GM12874 (cell line): ENCODE measurements at regions not wholly inside any gene's neighbourhood (a gene's known extent, or its start where the extent isn't known, plus 50 kb on each side); places are given as distances from the start of the nearest gene placed in this dataset.

Source experiments
- TF ChIP-seq, protein P1 (sequence below): IDR thresholded peaks from 2 replicates; pipeline ENCODE4 v1.5.1; 2011; ENCODE audit warnings: low read depth, mild to moderate bottlenecking, control low read depth, low read length, moderate library complexity; ENCODE audit not compliant: insufficient read depth

DNA sequence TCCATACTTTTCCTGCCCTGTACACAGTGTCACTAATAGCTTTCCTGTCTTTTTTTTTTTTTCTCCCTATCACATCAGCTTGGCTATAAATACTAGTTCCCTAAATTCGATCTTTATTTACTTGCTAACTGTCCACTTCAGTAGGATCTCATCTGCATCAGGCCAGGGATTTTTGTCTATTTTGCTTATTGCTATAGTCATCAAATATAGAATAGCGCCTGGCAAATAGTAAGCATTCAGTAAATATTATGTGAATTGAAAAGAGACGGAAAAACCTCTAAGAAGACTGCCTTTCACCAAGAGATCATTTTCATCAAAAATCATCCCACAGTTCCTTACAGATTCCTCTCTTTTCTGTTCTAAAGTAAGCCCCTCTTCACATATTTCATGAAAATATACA is 429.1 kb downstream of the FLRT2 start:
- TF ChIP-seq, protein P1, sequence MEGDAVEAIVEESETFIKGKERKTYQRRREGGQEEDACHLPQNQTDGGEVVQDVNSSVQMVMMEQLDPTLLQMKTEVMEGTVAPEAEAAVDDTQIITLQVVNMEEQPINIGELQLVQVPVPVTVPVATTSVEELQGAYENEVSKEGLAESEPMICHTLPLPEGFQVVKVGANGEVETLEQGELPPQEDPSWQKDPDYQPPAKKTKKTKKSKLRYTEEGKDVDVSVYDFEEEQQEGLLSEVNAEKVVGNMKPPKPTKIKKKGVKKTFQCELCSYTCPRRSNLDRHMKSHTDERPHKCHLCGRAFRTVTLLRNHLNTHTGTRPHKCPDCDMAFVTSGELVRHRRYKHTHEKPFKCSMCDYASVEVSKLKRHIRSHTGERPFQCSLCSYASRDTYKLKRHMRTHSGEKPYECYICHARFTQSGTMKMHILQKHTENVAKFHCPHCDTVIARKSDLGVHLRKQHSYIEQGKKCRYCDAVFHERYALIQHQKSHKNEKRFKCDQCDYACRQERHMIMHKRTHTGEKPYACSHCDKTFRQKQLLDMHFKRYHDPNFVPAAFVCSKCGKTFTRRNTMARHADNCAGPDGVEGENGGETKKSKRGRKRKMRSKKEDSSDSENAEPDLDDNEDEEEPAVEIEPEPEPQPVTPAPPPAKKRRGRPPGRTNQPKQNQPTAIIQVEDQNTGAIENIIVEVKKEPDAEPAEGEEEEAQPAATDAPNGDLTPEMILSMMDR = no peak

DNA sequence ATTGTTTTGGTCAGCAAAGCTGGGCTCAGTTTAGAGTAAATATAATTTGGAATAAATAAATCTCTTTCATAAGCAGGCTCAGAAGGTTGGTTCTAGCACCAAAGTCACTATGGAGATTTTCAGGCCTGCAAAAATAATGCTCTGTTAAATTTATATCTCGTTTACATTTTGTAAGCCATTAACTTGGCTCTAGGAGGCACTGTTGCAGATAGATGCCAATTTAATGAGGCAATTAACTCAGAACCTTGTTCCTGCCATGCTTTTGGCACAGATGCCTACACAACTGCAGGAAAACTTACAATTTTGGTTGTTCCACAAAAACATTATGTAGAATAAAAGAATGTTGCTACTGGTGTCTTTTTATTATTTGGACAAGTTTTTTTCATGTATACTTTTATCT is 428.1 kb downstream of the FLRT2 start:
- TF ChIP-seq, protein P1 = no peak

DNA sequence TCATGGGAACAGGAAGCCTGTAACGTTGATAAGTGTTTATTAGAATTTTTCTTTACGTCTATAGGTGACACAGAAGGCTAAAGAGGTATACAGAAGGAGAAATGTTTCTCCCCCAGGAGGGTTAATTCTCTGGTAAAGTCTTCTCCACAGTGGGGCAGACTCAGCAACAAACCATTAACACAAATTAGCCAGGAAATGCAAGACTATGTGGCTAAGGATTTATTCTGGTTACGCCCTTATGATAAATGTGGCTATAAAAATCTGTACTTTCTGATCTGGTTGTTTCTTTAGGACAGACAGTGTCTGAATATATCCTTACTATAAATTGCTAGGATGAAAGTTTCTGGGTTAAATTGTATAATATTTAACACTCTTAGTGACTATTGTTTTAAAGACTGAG is 423.3 kb downstream of the FLRT2 start:
- TF ChIP-seq, protein P1 = no peak

GRCh38 chr14:85948153-85948552 is 418.2 kb downstream of the FLRT2 start:
- TF ChIP-seq, protein P1 = no peak

- TF ChIP-seq, protein P1 = no peak
Measured at GRCh38 chr14:85947461-85948139, 417.7 kb downstream of the FLRT2 start.

DNA sequence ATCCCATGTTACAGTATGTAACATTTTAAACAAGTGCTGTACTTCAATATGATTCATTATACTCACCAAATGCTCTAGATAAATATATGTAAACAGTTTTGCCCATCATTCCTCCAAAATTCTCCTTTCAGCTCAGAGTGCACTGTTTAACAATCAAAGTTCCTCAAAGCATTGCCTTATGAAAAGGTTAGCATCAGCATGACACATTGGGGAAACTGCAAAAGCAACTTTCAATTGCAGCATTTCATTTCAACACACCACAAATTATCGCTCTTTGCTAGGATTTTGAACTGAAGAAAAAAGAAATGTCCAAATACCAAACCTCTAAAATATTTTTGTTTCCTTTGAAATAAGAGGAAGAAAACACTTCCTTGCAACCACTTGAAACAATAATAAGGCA is 413.2 kb downstream of the FLRT2 start:
- TF ChIP-seq, protein P1 = no peak

GRCh38 chr14:85934886-85935254 is 404.9 kb downstream of the FLRT2 start:
- TF ChIP-seq, protein P1 = no peak
